Activated CD4-positive, alpha-beta memory T cell treated with anti-CD3 and anti-CD28 coated beads for 36 hours (primary cell): ENCODE measurements at regions not wholly inside any gene's neighbourhood (a gene's known extent, or its start where the extent isn't known, plus 50 kb on each side); places are given as distances from the start of the nearest gene placed in this dataset.
A peak's percentile ranks its signal among the peaks of the same experiment; 100 is the strongest.

Experiments used
- CTCF ChIA-PET: fragments of 350-600 bp; sonication (Branson Sonifier 250); formaldehyde crosslinking; loops from one replicate; lab custom pipeline; 2021; ENCODE audit warnings: antibody characterized with exemption, inconsistent platforms; lab: Charles Lee
- POLR2A ChIA-PET: fragments of 350-600 bp; sonication (Branson Sonifier 250); formaldehyde crosslinking; loops from one replicate; lab custom pipeline; 2021; ENCODE audit warnings: antibody characterized with exemption; lab: Charles Lee
- DNase-seq: peaks from one replicate; pipeline ENCODE4 v3.0.0-alpha.2; 2020
- H3K27ac Mint-ChIP-seq: one replicate; pipeline ENCODE4 v1.8.0; 2021; ENCODE audit warnings: mixed read lengths
- H3K27me3 Mint-ChIP-seq: one replicate; pipeline ENCODE4 v1.8.0; 2021; ENCODE audit warnings: mixed read lengths
- H3K36me3 Mint-ChIP-seq: one replicate; pipeline ENCODE4 v1.8.0; 2021; ENCODE audit warnings: mixed read lengths
- H3K4me1 Mint-ChIP-seq: one replicate; pipeline ENCODE4 v1.8.0; 2021; ENCODE audit warnings: low read depth, mixed read lengths
- H3K4me3 Mint-ChIP-seq: one replicate; pipeline ENCODE4 v1.8.0; 2021; ENCODE audit warnings: mild to moderate bottlenecking, mixed read lengths
- H3K9me3 Mint-ChIP-seq: one replicate; pipeline ENCODE4 v1.8.0; 2021; ENCODE audit warnings: mixed read lengths
- intact Hi-C: fragments of 100-400 bp; cut with micrococcal nuclease; formaldehyde crosslinking; loops from one replicate; pipeline ENCODE4 v1.15.1; 2023

DNA sequence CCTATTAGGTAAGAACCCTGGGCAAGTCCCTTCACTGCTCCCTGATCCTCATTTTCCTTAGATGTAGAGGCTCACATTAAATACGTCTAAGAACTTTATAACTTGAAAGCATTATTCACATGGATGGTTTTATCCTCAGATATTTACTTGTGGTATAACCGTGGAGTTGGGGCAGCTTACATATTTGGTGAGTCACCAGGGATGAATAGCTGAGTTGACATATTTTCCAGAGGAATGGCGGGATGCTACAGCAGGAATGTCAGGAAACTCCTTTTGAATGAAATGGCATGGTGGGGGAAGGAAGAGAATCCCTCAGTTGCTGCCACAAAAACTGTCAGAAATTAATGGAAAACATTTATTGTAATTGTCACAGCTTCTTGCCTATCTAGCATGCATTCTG lies 165.3 kb upstream of the RPS6KA3 start:
- POLR2A ChIA-PET = no interaction called here
- CTCF ChIA-PET = no interaction called here
- no peak for DNase-seq
- no peak overlapping the region for H3K27ac Mint-ChIP-seq
- H3K9me3 Mint-ChIP-seq = no peaks in the 10 kb centered on the region
- H3K4me1 Mint-ChIP-seq = peaks cover 24% of the 10 kb centered on the region
- H3K27me3 Mint-ChIP-seq = no peaks in the 10 kb centered on the region
- no peak overlapping the region for H3K4me3 Mint-ChIP-seq
- no peaks in the 10 kb centered on the region for H3K36me3 Mint-ChIP-seq
- intact Hi-C loops = no loop called here

DNA sequence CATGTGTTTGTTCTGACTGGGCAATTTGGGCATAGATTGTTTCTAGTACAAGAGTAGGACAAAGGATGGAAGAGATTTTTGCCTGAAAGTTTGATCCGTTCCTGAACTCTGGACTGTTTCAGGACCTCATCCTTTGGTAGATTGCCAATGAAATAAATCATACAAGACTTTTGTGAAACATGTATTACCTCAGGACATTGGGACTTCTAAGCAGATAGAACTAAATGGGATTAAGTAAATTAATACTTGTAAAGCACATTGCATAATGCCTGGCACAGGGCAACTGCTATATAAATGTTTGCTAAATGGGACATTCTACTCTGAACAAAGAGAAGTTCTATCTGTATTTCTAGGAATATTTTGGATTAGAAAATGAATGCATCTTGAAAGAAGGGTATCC lies 164.8 kb upstream of the RPS6KA3 start:
- H3K27ac Mint-ChIP-seq = no peak overlapping the region
- H3K9me3 Mint-ChIP-seq = no peaks in the 10 kb centered on the region
- H3K4me3 Mint-ChIP-seq = no peak overlapping the region
- H3K36me3 Mint-ChIP-seq = no peaks in the 10 kb centered on the region
- intact Hi-C loops = no loop called here
- H3K4me1 Mint-ChIP-seq = peaks cover 23% of the 10 kb centered on the region
- no peaks in the 10 kb centered on the region for H3K27me3 Mint-ChIP-seq
- ChIA-PET CTCF (no interaction called here), POLR2A (no interaction called here)
- DNase-seq = no peak

DNA sequence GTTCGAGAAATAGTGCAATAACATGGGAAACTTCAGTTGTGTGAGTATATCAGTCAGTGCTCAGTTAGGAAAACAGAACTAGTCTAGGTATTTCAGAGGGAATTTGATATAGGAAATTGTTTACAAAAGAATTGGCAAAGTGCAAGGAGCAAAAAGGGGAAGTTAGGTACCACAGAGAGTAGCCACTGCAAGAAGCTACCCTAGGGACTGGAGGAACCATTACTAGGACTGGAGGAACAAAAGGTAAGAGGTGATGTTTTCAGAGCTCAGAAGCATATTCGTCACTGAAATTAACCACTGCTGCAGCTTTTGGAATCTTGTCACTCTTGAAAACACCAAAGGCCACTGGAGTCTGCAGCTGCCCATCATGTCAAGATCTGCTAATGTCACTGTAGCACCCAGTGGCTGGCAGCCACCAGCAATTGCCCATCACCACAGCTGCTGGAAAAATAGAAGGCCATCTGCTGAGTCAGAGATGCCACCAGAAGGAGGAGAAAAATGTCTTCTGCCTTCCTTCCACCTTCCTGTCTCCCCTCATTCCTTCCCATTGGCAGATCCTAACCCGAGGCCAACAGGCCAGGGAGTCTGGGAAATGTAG lies 160.6 kb upstream of the RPS6KA3 start:
- ChIA-PET POLR2A (no interaction called here), CTCF (interaction anchor here (1.0 kb wide), 1 partner anchor 174 kb away, joined by 3 read pairs; no protein-coding TSS in a partner anchor)
- DNase-seq = no peak
- peaks cover under 1% of the 10 kb centered on the region for H3K4me1 Mint-ChIP-seq
- intact Hi-C loops = no loop called here
- H3K27me3 Mint-ChIP-seq = no peaks in the 10 kb centered on the region
- no peaks in the 10 kb centered on the region for H3K9me3 Mint-ChIP-seq
- no peaks in the 10 kb centered on the region for H3K36me3 Mint-ChIP-seq
- H3K4me3 Mint-ChIP-seq = no peak overlapping the region
- H3K27ac Mint-ChIP-seq = no peak overlapping the region

DNA sequence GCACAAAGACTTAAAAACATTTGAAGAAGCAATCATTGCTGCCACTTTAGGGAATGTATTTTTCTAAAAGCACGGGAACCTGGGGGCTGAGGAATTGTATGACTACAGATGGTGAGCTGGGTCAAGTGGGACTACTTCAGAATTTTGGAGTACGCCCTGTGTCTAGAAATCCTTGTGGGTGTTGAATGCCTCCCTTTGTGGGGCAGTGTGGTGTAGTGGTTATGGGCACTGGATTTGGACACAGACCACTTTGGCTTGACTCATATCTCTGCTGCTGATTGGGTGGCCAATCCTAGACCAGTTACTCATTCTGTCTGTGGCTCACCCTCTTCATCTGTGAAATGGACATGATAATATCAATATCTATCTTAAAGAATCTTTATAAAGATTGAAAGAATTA lies 155.0 kb upstream of the RPS6KA3 start:
- no peak overlapping the region for H3K27ac Mint-ChIP-seq
- ChIA-PET POLR2A (no interaction called here), CTCF (no interaction called here)
- H3K4me3 Mint-ChIP-seq = no peak overlapping the region
- H3K27me3 Mint-ChIP-seq = no peaks in the 10 kb centered on the region
- peaks cover 12% of the 10 kb centered on the region for H3K4me1 Mint-ChIP-seq
- no peaks in the 10 kb centered on the region for H3K9me3 Mint-ChIP-seq
- H3K36me3 Mint-ChIP-seq = no peaks in the 10 kb centered on the region
- intact Hi-C loops = no loop called here
- no peak for DNase-seq

DNA sequence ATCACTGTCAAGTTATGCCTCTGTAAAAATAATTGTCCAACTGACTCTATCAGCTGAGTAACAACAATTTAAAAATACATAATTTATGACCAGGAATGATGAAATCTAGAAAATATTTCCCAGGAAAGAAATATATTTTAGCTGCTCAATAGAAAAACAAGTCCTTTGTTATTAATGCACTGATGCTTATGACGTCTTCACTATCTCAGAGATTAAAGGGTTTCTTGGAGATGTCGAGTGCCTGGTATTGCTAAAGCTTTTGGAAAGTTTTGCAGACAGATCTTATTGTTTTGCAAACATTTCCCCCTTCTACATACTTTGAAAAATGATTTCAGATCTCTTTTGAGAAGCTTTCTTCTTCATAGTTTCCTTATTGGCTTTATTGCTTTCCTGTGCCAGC lies 154.6 kb upstream of the RPS6KA3 start:
- intact Hi-C loops = no loop called here
- POLR2A ChIA-PET = no interaction called here
- Mint-ChIP-seq H3K27ac (no peak overlapping the region), H3K9me3 (no peaks in the 10 kb centered on the region), H3K36me3 (no peaks in the 10 kb centered on the region), H3K27me3 (no peaks in the 10 kb centered on the region), H3K4me3 (no peak overlapping the region), H3K4me1 (peaks cover 12% of the 10 kb centered on the region)
- no peak for DNase-seq
- CTCF ChIA-PET = no interaction called here

DNA sequence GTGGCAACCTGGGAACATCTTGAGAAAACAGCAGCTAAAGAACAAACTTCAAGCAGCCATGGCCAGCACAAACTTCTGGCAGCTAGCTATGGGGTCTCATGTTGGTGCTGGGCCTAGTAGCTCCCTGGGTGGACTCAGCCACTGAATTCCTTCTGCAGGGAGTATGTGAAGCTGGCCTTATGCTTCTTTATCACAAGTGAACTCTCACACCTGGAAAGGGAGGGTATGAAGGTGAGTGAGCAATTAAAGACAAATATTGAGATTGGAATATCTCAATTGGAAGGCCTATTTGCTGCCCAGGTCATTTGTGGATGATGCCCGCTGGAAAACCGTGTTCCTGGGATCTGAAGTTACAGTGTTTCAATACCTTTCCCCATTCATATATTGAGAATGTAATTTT lies 153.3 kb upstream of the RPS6KA3 start:
- H3K4me3 Mint-ChIP-seq = no peak overlapping the region
- POLR2A ChIA-PET = no interaction called here
- peaks cover 6% of the 10 kb centered on the region for H3K9me3 Mint-ChIP-seq
- H3K27ac Mint-ChIP-seq = no peak overlapping the region
- peaks cover 12% of the 10 kb centered on the region for H3K4me1 Mint-ChIP-seq
- intact Hi-C loops = no loop called here
- no peaks in the 10 kb centered on the region for H3K27me3 Mint-ChIP-seq
- H3K36me3 Mint-ChIP-seq = no peaks in the 10 kb centered on the region
- no peak for DNase-seq
- CTCF ChIA-PET = no interaction called here

DNA sequence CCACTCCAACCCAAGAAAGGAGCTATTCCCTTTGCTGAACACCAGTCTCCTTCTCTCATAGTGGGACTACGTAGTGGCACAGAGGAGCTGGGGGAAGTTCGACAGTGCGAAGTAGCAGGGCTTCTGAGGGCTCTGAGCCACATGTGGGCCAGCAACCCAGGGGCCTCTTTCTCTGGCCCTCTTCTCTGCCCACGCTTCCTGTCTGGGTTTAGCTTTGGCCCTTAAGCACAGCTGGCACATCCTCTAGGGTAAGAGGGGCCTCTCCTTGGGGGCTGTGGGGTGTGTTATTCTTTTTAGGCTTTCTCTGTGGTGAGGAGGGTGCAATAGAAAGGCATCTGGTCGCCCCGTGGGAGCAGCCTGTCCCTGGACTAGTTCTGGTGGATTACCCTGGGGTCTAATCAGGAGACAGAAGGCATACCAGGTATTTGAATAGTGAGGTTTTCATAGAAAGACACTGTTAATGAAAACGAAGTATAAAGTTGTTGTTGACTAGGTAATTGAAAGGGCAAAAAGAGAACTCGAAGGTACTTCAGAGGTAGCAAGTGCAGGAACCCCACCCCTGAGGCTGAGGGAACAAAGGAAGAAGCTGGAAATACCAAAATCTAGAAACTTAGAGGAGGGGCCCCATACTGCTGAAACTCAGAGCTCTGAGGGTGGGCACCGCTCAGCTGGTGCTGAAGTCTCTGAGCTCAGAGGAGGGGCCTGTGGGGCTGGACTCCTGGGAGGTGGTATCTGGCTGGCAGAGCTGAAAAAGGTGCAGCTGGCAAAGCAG lies 151.9 kb upstream of the RPS6KA3 start:
- intact Hi-C loops = no loop called here
- CTCF ChIA-PET = no interaction called here
- Mint-ChIP-seq H3K27me3 (no peaks in the 10 kb centered on the region), H3K4me3 (no peak overlapping the region), H3K27ac (no peak overlapping the region), H3K9me3 (peaks cover 6% of the 10 kb centered on the region), H3K4me1 (peaks cover 22% of the 10 kb centered on the region), H3K36me3 (no peaks in the 10 kb centered on the region)
- POLR2A ChIA-PET = no interaction called here
- peak; percentile 29 for DNase-seq

DNA sequence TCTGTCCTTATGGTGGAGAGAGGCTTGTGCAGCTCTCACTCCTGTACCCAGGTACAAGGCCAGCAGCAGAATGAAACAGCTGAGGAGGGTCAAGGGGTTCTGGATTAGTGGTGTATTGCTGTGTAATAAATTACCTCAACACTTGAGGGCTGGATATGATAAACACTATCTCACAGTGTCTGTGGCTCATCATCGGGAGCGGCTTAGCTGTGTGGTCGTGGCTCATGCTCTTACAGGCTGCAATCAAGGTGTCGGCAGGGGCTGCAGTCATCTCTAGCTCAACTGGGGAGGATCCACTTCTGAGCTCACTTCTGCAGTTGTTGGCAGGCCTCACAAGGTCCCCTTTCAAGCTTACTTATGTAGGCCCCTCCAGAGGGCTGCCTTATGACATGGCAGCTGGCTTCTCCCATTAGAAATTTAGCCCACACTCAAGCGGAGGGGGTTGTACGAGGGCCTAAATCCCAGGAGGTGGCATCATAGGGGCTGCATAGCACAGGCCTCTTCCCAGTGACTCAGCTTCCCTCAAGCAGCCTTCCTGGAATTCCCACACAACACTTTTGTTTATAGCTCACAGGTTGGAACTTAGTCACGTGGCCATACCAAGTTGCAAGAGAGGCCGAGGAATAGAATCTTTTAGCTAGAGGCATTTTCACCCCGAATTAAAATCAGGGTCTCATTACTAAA lies 148.2 kb upstream of the RPS6KA3 start:
- Mint-ChIP-seq H3K4me3 (no peak overlapping the region), H3K27ac (no peak overlapping the region), H3K9me3 (peaks cover 6% of the 10 kb centered on the region), H3K27me3 (no peaks in the 10 kb centered on the region), H3K4me1 (peaks cover 33% of the 10 kb centered on the region), H3K36me3 (no peaks in the 10 kb centered on the region)
- DNase-seq = peak; percentile 31
- intact Hi-C loops = no loop called here
- ChIA-PET CTCF (no interaction called here), POLR2A (interaction anchor here (1.1 to 1.7 kb wide), 2 partner anchors 36 to 60 kb away, joined by 3 read pairs; no protein-coding TSS in a partner anchor)

DNA sequence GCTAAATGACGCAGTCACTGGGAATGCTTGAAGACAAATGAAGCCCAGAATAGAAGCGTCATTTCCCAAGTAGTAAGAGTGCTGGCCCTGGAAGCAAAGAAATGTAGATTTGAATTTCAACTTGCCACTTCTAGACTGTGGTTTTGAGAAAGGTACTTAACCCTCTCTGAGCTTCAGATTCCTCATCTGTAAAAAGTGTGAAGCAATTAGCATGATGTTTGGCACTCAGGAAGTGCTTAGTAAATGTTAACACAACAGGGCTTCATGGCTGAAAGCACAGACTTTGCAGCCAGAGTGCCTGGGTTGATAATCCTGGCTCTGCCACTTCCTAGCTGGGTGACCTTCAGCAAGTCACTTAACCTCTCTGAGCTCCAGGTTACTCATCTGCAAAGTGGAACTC lies 147.4 kb upstream of the RPS6KA3 start:
- POLR2A ChIA-PET = interaction anchor here (1.7 kb wide), 1 partner anchor 36 kb away, joined by 3 read pairs; no protein-coding TSS in a partner anchor
- Mint-ChIP-seq H3K27me3 (no peaks in the 10 kb centered on the region), H3K9me3 (peaks cover 6% of the 10 kb centered on the region), H3K4me3 (no peak overlapping the region), H3K27ac (no peak overlapping the region), H3K36me3 (no peaks in the 10 kb centered on the region), H3K4me1 (peaks cover 33% of the 10 kb centered on the region)
- DNase-seq = peak; percentile 16
- intact Hi-C loops = no loop called here
- CTCF ChIA-PET = no interaction called here

DNA sequence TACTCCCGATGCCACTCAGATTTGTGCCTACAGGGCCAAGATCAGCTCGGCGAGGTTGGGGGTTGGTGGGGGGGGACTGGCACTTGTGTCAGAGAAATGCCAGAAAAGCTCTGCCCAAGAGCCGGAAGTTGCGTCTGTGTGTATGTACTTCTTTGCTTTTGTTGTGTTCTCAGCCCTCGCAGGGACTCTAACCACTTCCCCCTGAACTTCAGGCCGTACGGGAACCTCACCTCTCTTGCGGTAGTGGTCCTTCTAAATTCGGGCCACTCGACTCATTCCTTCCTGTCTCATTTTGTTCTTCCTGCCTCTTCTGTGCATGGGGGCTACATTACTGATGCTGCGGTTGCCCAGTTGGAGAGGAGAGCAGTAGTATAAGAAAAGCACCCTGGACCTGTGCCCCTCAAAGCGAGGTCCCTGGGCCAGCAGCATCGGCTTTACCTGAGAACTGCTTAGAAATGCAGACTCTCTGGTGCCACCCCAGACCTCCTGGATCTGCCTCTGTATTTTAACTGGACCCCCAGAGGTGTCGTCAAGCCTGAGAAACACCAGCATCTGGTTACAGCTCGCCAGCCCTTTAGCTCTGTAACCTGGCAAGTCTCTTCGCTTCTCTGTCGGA lies 146.3 kb upstream of the RPS6KA3 start:
- no peaks in the 10 kb centered on the region for H3K36me3 Mint-ChIP-seq
- CTCF ChIA-PET = no interaction called here
- H3K4me3 Mint-ChIP-seq = peak overlapping the region; percentile 45
- H3K4me1 Mint-ChIP-seq = peaks cover 25% of the 10 kb centered on the region
- no peaks in the 10 kb centered on the region for H3K27me3 Mint-ChIP-seq
- intact Hi-C loops = loop anchor here (2.0 kb wide), 1 partner anchor 34 kb away; no protein-coding TSS in a partner anchor
- peak overlapping the region; percentile 75 for H3K27ac Mint-ChIP-seq
- POLR2A ChIA-PET = no interaction called here
- H3K9me3 Mint-ChIP-seq = peaks cover 6% of the 10 kb centered on the region
- DNase-seq = peak; percentile 63

DNA sequence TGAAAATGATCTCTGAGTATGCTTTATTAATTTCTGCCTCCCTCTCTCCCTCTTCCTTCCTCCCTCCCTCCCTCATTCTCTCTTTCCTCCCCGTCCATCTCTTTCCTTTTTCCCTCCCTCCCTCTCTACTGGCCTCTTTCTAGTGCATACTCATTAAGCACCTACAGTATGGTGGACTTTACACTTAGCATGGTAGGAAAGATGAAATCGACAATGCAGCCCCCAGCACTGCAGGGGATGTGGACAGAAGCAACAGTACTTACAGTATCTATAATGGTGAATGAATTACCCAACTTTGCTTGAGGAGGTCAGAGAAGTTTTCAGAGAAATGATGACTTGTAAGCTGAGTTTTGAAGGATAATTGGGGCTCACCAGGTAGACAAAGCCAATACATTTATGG lies 143.8 kb upstream of the RPS6KA3 start:
- CTCF ChIA-PET = no interaction called here
- H3K27me3 Mint-ChIP-seq = no peaks in the 10 kb centered on the region
- no peak overlapping the region for H3K4me3 Mint-ChIP-seq
- POLR2A ChIA-PET = no interaction called here
- intact Hi-C loops = no loop called here
- peaks cover 23% of the 10 kb centered on the region for H3K4me1 Mint-ChIP-seq
- H3K27ac Mint-ChIP-seq = no peak overlapping the region
- DNase-seq = no peak
- no peaks in the 10 kb centered on the region for H3K9me3 Mint-ChIP-seq
- H3K36me3 Mint-ChIP-seq = no peaks in the 10 kb centered on the region

DNA sequence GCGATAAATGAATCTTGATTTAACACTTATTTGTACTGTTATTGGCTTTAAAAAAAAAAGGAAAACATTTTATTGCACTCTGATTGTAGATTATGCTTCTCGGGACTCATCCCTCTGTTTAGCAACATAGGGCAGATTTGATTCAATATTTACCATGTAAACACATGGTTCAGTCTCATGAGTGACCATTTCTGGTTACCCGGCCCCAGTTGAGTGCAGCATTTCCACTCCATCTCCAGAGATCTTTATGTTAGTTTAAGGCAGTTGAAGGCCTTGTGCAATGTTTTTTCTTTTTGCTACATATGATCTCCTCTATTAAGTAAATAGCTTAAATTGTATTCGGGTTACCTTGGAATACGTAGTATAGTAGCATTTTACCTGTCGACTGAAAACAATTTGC lies 143.3 kb upstream of the RPS6KA3 start:
- POLR2A ChIA-PET = no interaction called here
- DNase-seq = no peak
- no peak overlapping the region for H3K4me3 Mint-ChIP-seq
- H3K4me1 Mint-ChIP-seq = peaks cover 23% of the 10 kb centered on the region
- H3K36me3 Mint-ChIP-seq = no peaks in the 10 kb centered on the region
- CTCF ChIA-PET = no interaction called here
- intact Hi-C loops = no loop called here
- no peaks in the 10 kb centered on the region for H3K9me3 Mint-ChIP-seq
- H3K27ac Mint-ChIP-seq = no peak overlapping the region
- H3K27me3 Mint-ChIP-seq = no peaks in the 10 kb centered on the region
